ENCODE measurements at regions not wholly inside any gene's neighbourhood (a gene's known extent, or its start where the extent isn't known, plus 50 kb on each side); places are given as distances from the start of the nearest gene placed in this dataset.

GRCh38 chr11:128254941-128255340 lies 332.4 kb downstream of the ETS1 start:
- no peak for DNase-seq

GRCh38 chr11:128251140-128251539 lies 336.2 kb downstream of the ETS1 start:
- DNase-seq: no peak

- DNase-seq: no peak
These were observed 336.9 kb downstream of the ETS1 start for GRCh38 chr11:128250482-128250881.

DNA sequence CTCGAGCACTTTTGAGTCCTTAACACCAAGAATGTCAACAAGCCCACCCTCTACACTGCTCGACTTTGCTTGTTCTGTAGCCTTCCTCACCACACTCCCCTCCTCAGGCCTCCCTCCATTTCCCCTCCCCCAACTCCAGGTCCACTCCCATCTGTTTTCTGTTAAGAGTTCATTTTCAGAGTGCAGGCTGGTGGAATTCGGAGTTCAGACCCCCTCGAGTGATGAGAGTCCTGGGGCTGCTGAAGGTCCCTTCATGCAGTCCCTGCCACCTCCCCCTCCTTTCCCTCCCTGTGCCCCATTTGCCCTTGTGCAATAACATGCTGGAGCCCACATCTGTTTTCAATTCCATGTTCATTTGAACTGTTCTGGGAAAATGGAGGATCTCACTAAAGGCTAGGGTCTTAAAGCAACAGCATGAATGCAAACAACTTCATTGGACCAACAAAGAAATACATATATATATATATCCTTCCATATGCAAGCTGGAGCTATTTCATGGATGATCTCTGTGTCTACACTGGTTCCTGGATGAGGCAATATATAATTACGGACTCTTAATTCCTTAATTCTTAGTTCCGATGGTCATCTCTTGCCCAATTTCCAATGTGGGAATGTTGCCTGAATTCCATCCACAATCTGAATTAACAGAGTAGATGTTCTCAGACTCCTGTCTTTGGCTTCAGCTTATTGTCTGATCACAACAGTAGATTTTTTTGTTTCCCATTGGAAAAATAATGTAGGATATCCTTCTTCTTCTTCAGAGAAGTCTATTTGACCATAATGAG lies 340.4 kb downstream of the ETS1 start:
- DNase-seq: no peak

GRCh38 chr11:128246364-128246801 lies 341.0 kb downstream of the ETS1 start:
- DNase-seq: no peak

DNA sequence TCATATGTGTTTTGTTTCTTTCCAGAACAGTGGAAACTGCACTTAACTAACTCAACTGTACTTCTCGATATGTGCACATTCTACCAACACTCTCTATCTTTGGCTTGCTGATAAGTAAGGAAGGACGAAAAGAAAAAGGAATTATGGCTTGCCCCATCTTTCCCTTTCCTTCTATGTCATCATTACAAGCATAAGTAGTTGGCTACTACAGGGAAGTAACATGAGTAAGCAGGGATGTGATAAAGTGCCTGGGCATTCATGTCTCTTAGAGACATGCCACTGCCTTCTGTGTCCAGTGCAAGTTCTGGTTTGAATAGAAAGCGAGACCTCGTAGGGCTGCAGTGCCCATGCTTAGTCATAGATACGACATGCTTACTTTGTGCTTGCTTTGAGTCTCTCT lies 342.5 kb downstream of the ETS1 start:
- no peak for DNase-seq

- DNase-seq: no peak
These were observed 344.9 kb downstream of the ETS1 start for GRCh38 chr11:128242451-128242850.

GRCh38 chr11:128240546-128240945 lies 346.8 kb downstream of the ETS1 start:
- no peak for DNase-seq

DNA sequence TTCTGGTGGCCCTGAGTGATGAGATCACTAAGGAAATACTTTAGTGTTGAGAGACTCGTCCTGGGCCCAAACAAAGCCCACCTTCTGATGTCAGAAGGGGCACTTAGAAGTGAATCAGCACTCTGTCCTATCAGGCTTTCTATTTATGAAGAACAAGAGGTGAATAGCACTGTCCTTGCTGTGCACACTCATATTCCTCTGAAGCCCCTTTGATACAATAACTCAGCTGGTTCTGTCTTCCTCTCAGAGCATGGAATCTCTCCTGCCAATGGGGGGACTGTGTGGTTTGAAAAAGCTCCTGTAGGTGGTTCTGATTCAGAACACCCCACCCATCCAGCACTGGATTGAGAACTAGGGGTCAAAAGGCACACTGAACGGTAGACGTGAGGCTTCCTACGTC lies 348.1 kb downstream of the ETS1 start:
- no peak for DNase-seq

DNA sequence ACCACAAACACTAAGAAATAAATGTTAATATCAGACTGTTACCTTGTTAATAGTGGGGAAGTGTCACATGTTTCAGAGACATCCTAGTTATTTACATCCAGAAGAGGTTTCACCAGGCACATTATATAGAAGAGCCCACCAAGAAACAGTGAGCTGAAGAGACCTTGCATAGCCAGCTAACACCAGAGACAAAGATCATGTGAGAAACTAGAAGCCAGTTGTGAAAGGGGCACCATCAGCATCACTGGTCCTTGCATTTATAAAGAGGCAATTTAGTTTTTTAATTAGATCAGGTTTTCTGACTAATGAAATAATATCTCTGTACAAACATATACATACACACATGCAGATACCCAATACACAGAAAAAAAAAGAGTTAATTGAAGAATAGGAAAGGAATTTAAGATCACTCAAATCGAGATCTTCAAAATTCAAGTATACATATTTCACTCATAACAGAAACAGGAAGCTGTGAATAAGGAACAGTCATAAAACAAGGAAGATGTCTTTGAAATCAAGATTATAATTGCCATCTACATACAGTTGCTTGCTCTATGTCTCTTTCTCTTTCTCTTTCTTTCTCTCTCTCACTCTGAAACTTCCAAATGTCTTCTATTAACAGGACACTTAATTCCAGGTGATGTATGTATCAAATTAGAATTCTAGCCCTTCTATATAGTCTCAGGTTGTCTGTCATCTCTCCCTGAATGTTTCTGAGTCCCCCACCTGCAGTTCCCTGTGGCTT lies 348.7 kb downstream of the ETS1 start:
- no peak for DNase-seq

GRCh38 chr11:128236506-128237498 lies 350.6 kb downstream of the ETS1 start:
- no peak for DNase-seq

- DNase-seq: peak in 2 of 3 experiments; percentile 3 to 29
These were observed 351.4 kb downstream of the ETS1 start for GRCh38 chr11:128235958-128236357.

DNA sequence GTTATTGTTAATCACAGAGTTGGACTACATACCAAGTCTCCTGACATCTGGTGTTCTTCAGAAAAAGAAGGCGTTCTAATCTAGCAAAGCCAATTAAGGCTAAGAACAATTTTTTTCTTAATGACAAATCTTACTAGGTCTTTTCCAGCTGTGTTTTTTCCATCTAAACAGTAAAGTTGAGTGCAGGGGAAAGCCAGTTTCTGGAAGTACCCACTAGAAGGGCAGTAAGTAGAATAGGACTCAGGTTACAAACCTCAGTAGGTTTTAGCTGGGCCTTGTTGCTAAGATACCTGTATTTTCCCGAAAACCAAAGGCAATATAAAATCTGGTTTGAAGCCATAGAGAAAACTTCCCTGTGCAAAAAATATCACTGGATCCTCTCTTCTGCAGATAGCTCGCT lies 351.9 kb downstream of the ETS1 start:
- DNase-seq: no peak

- DNase-seq: no peak
These were observed 353.2 kb downstream of the ETS1 start for GRCh38 chr11:128234143-128234542.

GRCh38 chr11:128232588-128232987 lies 354.8 kb downstream of the ETS1 start:
- no peak for DNase-seq

DNA sequence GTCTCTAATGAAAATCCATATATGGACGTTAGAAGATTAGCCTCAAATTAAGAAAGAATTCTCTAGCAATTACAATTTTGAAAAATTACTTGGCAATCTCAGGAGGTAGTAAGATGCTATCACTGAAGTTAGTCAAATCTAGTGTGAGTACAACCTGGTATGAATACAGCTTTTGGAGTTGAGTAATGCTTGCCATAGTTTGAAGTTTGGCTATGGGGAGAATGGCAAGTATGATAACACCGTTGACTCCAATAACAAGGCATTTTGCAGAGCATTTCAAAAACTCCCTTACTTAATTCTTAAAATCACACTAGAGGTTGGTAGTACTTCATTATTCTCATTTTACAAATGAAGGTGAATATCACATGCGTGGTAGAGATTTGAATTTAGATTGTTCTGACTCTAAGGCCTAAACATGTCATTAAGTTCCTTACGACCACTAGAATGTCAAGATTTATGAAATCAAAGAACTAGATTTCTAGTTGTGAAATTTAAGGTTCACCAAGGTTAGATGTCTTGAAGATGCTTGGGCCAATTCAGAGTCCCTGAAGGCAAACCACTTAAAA lies 355.4 kb downstream of the ETS1 start:
- DNase-seq: no peak

DNA sequence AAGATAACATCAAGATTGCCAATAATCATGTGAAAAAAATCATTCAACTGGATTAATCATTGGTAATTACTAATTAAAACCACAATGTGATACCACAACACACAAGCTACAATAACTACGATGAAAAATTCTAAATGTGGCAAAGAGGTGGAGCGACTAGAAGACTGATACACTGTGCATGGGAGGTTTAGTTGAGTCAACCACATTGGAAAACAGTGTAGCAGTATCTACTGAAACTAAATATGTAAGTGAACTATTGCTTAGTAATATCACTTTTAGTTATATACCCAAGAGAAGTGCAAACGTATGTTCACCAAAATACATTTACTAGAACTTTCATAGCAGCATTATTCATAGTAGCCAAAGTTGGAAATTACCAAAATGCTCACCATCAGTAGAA lies 359.9 kb downstream of the ETS1 start:
- no peak for DNase-seq

GRCh38 chr11:128226106-128226716 lies 361.1 kb downstream of the ETS1 start:
- no peak for DNase-seq

GRCh38 chr11:128222245-128222884 lies 365.0 kb downstream of the ETS1 start:
- no peak for DNase-seq

GRCh38 chr11:128219731-128220120 lies 367.6 kb downstream of the ETS1 start:
- no peak for DNase-seq

DNA sequence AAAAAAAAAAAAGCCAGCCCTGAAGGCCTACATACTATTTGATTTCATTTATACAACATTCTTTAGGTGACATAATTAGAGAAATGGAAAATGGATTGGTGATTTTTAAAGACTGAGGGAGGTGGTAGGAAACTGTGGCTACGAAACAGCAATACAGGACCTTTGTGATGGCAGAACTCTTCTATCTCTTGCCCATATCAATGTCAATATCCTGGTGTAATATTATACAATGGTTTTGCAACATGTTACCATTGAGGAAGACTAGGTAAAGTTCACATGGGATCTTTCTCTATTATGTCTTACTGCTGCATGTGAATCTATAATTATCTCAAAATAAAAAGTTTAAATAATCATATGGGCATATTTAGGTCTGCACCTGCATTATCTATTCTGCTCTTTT lies 371.2 kb downstream of the ETS1 start:
- DNase-seq: no peak
